ENCODE measurements at regions not wholly inside any gene's neighbourhood (a gene's known extent, or its start where the extent isn't known, plus 50 kb on each side); places are given as distances from the start of the nearest gene placed in this dataset.

DNA sequence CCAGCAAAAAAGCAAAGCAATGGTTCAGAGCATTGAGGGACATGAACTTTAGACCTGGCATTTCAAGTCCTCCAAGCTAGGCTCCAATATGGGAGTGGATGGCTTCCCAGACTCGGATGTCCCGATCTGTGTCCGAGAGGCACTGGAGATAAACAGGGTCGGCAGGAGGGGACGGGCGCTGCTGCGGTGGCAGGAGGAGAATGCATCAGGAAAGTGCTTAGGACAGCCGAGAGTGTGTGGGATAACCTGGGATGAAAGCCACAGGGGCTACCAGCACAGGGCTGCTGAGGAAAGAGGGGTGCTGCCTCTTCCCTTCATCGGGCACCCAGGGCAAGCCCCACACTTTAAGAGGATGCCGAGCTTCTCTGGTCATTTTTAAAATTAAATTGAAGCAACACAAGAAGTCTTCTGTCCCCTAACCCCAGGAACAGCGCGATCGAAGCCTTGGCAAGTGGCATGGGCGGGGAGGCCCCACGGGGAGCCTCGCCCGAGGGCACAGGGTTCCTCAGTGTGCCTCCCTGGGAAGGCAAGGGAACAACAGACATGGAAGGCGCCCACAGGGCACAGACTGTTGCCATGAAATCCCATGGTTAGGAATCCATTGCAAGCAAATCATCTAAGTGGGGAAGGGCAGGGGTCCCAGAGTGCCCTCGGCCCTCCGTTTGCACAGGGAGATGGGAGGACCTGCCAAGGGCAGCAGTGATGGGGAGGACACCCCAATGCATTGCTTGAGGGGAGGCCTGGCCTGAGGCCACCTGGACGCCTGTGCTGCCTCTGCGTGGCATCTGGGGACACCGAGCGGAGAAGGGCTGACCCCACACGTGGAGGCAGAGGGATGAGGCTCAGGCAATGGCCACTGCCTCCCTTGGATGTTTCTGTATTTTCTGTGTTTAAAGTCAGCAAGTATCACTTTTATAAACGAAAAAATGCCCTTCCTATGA lies 78.5 kb upstream of the GPC1 start:
- in situ Hi-C loops (cut with HindIII; ENCODE audit: low pct_ligation_motif_present, low pct_unique_long_range_greater_than_20kb, low sequenced_read_pairs) = no loop called here
- no peak for DNase-seq

DNA sequence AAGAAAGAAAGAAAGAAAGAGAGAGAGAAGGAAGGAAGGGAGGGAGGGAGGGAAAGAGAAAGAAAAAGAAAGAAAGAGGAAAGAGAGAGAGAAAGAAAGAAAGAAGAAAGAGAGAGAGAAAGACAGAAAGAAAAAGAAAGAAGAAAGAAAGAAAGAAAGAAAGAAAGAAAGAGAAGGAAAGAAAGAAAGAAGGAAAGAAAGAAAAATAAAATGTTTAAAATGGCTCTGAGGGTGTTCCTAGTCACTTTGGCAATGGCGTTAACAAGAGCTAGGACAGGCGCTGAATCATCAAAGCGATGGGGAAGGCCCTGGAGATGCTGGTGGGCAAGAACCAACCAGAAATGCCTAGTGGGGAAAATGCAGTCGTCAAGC lies 77.8 kb upstream of the GPC1 start:
- no peak for DNase-seq
- in situ Hi-C loops (cut with HindIII; ENCODE audit: low pct_ligation_motif_present, low pct_unique_long_range_greater_than_20kb, low sequenced_read_pairs) = no loop called here

DNA sequence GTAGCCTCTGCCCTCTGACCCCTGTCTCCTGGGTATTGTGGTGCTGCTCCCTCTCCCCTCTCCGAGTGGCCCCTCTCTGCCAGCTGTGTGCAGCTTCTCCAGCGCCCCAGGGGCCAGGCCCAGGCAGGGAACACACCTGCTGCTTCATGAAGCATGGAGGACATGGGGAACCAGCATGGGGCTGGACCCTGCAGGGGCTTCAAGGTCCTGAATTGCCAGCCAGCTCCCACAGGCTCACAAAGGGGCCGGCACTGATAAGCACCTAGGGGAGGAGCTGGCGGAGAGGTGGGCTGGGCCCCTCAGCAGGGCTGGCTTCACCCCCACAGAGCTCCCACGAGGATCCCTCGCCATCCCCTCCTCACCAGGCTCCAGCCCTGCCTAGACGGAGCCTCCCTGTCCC lies 77.4 kb upstream of the GPC1 start:
- no peak for DNase-seq
- in situ Hi-C loops (cut with HindIII; ENCODE audit: low pct_ligation_motif_present, low pct_unique_long_range_greater_than_20kb, low sequenced_read_pairs) = no loop called here

DNA sequence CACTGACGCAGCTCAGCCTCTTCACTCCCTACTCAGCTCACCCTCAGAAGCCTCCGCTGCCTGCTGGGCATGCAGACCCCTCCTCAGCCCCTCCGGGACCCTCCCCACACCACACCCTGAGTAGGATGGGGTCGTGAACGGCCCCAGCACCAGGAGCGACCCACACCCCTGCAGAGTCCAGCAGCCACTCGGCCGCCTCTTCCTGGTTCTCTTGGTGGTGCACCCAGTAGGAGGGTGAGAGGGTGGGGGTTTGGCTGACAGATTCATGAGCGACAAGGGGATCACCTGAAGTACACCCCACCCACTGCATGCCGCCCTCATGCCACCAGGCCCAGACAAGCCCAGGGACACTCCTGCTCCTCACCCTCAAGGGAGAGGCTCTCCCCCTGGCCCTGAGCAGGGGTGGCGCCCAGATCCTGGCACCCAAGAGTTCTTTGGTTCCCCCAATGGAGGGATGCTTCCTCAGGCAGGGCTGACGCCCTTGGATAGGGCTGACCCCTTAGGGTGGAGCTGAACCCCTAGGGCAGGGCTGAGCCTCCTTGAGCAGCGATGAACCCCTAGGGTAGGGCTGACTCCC lies 76.6 kb upstream of the GPC1 start:
- DNase-seq = no peak
- in situ Hi-C loops (cut with HindIII; ENCODE audit: low pct_ligation_motif_present, low pct_unique_long_range_greater_than_20kb, low sequenced_read_pairs) = no loop called here

DNA sequence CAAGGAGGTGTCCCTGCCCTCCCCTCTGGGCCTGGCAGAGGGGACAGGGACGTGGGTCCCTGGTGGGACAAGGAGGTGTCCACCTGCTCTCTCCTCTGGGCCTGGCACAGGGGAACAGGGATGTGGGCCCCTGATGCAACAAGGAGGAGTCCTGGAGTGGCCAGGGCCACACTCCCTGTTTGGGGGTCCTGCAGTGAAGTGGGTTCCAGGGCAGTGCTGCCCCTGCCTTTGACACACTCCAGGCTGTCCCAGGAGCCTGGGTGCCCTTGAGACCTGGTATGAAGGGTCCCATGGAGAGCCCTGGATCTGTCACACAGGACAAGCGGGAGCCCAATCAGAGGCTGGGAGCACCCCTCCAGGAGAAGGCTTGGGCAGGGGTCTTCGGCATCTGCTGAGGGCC lies 75.8 kb upstream of the GPC1 start:
- in situ Hi-C loops (cut with HindIII; ENCODE audit: low pct_ligation_motif_present, low pct_unique_long_range_greater_than_20kb, low sequenced_read_pairs) = no loop called here

DNA sequence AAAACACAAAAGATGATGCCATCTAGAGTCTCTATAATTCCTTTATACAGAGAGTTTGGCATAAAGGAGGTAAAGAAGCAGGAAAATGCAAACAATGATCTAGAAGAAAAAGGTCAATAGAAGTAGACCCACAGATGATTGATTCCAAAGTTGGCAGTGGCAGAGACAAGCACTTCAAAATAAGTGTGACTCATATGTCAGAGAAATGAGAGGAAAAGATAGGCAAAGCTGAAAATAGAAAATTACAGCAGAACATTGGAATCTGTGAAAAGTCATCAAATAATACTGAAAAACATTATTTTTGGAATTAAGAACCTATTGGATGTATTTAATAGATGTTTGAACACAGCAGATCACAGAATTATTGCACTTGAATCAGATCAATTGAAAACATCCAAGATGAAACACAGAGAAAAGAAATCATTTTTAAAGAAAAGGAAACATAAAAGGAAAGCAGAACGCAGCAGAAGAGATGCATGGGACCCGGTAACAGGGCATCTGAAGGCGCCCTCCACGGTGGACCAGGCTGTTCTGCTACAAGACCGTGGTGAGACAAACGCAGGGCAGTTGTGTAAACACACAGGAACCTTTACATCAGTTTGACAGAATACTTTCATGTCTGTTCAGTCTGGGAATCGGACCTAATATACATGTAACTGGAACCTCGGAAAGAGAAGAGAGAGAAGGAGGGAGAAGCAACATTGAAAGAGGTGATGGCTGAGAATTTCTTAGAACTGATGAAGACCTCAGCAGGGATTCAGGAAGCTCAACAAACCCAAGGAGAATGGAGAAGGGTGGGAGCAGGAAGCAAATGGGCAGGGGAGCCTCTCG lies 74.6 kb upstream of the GPC1 start:
- in situ Hi-C loops (cut with HindIII; ENCODE audit: low pct_ligation_motif_present, low pct_unique_long_range_greater_than_20kb, low sequenced_read_pairs) = no loop called here
- no peak for DNase-seq

More for the DNA sequence above, 75.8 kb upstream of the GPC1 start:
- no peak for DNase-seq

DNA sequence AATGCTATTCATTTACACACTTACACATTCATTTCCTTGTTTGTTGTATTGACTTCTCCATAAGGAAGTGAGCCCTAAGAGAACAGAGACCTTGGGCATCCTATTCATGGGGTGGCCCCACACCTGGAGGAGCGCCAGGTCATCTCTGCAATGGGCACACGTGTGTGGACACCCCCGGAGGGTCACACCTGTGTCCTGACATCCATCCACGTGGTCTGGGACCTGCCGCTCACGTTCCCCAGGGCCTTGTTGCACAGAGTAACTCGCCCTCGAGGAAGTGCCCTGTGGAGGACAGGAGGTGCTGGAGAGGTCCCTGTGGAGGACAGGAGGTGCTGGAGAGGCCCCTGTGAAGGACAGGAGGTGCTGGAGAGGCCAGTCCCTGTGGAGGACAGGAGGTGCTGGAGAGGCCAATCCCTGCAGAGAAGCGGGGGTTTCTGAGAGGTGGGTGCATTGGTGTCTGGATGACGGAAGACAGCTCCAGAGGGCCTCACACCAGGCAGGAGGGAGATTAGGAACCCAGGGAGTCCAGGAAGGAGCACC lies 73.2 kb upstream of the GPC1 start:
- in situ Hi-C loops (cut with HindIII; ENCODE audit: low pct_ligation_motif_present, low pct_unique_long_range_greater_than_20kb, low sequenced_read_pairs) = no loop called here
- no peak for DNase-seq

DNA sequence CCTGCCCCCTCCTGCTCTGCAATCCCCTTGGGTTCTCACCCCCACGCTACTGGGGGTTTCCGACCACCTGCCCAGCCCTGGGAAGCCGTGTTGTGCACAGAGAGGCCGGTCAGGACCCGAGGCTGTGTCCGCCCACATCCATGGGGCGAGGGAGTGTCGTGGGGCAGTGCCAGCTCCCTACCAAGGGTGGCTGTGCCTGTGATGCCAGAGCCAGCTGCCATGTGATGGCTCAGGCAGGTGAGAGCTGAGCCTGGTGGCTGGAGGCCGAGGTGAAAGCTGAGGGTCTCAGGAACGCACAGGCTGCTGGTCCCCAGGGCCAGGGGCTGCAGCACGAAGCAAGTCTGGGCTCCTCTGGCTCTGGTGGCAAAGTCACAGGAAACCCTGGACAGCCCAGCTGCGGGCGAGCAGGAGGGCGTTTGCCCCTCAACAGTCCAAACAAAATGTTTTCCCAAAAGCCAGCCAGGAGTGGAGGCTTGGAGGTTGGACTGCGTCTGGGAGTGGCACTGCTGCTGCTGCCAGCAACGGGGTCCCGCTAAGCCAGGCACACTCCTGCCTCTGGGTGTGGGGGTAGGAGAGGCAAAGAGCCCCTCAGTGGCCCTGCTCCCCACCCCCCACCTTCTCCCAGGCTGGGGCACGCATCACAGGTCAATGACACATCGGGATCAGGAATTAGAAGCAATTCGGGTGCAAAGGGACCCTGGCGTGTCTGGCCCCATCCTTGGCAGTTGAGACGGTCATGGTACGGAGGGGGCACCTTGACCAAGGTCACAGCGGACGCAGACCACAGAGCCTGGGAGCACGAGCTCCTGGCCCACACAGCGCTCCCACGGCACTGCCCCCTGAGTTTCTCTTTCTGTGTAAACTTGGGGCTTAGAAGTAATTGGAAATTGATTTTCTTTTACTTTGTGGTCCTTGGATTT lies 72.4 kb upstream of the GPC1 start:
- in situ Hi-C loops (cut with HindIII; ENCODE audit: low pct_ligation_motif_present, low pct_unique_long_range_greater_than_20kb, low sequenced_read_pairs) = no loop called here
- DNase-seq = no peak

DNA sequence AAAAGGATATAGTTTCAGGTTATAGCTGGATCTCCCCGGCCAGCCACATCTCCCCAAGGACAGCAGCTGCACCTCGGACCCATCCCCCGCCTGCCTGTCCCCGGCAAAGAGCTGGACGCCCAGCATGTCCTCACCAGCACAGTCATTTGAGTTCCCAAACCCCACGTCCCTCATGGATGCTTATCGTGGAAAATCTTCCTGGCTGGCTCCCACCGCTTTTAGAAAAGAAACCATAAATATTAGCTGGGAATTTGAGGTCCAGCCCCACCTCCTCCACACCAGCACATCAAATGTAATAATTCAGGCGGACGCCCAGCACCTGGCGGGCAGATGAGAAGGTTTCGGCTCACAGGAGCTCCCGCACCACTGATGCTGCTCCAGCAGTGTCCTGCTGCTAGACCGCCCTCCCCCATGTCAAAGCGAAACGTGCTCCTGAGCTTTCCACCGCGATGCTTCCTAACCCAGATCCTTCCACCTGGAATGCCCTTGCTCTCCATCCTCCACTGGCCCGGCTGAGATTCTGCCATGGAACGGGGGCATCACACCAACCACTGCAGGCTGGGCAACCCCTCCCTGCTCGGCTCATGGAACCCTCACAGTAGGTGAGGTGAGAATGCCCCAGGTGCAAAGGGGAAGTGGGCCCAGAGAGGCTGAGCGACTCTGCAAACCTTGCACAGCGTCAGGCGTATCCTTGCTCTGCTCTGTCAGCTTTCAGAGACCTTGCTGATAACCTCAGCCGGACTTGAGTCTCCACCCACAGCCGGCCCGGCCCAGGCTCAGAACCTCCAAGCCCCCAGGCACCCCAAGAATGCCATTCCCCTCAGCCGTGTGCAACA lies 71.5 kb upstream of the GPC1 start:
- DNase-seq = no peak
- in situ Hi-C loops (cut with HindIII; ENCODE audit: low pct_ligation_motif_present, low pct_unique_long_range_greater_than_20kb, low sequenced_read_pairs) = no loop called here

DNA sequence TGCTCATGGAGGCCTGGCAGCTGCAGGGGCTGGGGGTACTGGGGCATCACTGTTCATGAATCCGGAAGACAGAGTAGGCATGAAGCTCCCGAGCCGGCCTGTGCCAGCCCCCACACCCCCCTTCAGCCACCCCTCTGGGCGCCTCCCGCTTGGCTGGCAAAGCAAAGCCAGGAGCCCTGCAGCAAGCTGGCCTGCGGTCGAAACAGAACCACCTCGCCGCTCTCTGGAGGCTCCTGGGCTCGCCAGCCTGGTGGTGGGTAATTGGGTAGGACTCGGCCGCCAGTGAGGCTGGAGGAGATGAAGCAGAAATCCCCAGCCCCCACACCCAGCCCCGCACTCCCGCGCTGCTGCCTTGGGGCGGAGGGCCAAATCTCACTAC lies 70.9 kb upstream of the GPC1 start:
- in situ Hi-C loops (cut with HindIII; ENCODE audit: low pct_ligation_motif_present, low pct_unique_long_range_greater_than_20kb, low sequenced_read_pairs) = no loop called here
- no peak for DNase-seq

DNA sequence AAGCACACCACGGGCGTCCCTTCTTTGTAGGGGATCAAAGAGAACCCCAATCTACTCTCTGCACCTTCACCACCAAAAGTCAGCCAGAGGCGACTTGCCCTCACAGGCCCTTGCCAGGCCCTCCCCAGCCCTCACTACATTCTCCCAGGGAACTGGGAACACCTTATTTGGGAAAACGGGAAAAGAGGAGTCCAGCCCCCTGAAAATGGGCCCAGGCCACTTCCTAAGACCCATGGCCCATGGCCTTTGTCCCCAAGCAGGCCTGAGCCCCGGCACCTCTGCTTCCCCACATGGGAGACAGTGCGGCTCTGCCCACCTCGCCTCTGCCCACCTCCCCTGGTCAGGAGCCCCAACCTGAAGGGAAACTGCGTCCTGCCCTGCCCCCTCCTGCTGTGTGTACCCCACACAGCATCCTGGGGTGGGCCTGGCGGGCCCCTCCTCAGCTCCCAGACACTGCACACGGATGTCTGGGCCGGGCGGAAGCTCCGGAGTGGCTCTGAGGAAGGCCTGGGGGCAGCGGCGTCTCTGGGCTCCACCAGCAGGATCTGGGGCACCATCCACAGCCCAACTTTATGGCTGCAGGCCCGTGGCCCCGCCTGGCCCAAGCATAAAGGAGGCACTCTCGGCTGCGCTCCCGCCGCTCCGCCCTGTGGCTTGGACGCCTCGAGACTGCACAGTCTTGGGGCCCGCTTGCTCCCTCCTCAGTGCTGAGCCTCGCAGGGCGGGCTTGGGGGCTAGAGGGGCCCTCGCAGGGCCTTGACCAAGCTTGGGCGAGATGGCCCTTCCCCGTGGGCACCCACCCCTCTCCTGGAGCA lies 70.3 kb upstream of the GPC1 start:
- in situ Hi-C loops (cut with HindIII; ENCODE audit: low pct_ligation_motif_present, low pct_unique_long_range_greater_than_20kb, low sequenced_read_pairs) = no loop called here
- no peak for DNase-seq

DNA sequence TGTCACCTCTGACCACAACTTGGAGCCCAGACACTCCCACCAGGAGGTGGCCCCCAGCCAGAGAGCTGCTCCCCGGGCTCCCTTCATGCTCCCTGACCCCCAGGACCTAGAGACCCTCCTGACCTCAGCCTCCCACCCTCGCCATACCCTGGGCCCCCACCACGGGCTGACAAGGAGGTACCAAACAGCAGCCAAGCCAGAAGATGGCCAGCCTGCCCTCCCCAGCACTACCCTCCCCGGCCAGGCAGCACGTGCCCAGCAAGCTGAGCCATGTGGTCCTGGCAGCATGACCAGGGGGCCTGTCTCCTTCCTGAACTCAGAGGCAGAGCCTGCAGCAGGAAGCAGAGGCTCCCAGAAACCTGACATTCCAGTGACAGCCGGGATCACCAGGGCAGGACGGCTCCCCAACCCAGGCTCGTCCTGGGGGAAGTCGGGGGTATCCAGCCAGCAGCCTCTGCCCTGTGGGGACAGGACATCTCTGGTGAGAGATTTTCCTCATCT lies 69.4 kb upstream of the GPC1 start:
- in situ Hi-C loops (cut with HindIII; ENCODE audit: low pct_ligation_motif_present, low pct_unique_long_range_greater_than_20kb, low sequenced_read_pairs) = no loop called here
- no peak for DNase-seq

DNA sequence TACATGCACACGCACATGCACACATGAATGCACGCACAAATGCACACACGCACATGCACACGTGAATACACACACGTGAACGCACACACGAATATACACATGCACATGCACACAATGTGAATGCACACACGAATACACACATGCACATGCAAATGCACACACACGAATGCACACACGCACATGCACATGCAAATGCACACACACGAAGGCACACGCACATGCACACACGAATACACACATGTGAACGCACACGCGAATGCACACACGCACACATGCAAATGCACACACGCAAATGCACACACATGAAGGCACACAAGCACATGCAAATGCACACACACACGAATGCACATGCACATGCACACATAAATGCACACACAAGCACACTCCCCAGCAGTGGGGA lies 68.6 kb upstream of the GPC1 start:
- in situ Hi-C loops (cut with HindIII; ENCODE audit: low pct_ligation_motif_present, low pct_unique_long_range_greater_than_20kb, low sequenced_read_pairs) = no loop called here
- DNase-seq = no peak

DNA sequence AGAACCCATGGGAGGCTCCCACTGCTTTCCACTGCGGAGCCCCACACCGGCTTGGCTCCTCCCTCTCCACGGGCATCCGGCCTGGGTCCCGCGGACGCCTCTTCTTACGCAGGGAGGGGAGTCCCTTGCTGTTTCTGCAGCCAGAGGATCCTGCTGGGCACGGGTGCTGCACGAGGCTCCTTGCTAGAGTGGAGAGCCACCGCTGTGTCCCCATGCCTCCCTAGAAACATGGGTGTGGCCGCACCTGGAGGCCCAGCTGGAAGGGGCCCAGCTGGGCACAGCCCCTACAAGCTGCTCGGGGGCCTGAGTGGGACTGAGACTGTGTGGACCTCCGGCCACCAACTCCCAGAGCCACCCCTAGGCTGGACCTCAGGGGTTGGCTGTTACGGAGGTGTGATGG lies 67.7 kb upstream of the GPC1 start:
- in situ Hi-C loops (cut with HindIII; ENCODE audit: low pct_ligation_motif_present, low pct_unique_long_range_greater_than_20kb, low sequenced_read_pairs) = no loop called here

DNA sequence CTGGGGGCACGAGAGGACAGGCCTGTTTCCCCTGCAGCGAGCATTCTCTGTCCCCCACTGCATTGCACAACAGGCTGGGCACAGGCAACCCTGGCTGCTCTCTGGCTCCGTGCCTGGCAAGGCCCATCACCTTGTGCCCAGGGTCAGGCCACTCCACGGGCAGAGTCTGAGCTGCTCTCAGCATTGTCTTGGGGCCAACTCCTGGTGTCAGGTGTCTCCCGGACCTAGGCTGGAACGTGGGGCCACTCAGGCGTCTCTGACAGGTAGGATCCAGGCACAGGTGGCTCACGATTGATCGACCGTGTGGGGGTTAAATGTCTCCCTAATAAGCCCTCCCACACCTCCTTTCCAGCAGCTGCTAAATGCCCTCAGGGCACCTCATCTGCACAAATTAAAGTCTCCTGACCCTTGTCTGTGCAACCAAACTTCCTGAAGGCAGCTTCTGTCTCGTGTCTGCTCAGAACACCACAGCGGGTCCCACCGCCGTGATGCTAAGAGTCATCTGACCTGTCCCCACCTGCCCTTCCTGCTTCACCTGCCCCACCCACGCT lies 66.6 kb upstream of the GPC1 start:
- DNase-seq = no peak
- in situ Hi-C loops (cut with HindIII; ENCODE audit: low pct_ligation_motif_present, low pct_unique_long_range_greater_than_20kb, low sequenced_read_pairs) = no loop called here

More for the DNA sequence above, 67.7 kb upstream of the GPC1 start:
- no peak for DNase-seq

DNA sequence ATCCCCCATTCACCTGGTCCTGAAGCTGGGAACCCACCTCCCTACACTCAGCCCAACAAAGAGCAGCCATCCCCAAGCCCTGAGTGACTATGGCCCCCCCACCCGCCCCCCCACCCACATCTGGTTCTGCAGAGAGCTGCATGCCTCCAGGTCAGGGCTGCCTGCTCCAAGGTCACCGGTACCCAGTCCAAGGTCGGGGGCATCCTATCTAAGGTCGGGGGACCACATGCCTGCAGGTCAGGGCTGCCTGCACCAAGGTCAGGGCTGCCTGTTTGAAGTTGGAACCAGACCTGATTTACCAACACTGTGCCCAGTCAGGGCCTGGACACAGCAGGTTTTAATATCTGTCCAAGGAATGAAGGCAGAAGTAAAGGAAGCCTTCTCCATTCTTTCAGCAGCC lies 66.1 kb upstream of the GPC1 start:
- DNase-seq = no peak
- in situ Hi-C loops (cut with HindIII; ENCODE audit: low pct_ligation_motif_present, low pct_unique_long_range_greater_than_20kb, low sequenced_read_pairs) = no loop called here
